ENCODE measurements at regions not wholly inside any gene's neighbourhood (a gene's known extent, or its start where the extent isn't known, plus 50 kb on each side); places are given as distances from the start of the nearest gene placed in this dataset.
A peak's percentile ranks its signal among the peaks of the same experiment; 100 is the strongest.

GRCh38 chrX:110432091-110432905, 73.7 kb downstream of the RTL9 start:
- DNase-seq: no peak

- DNase-seq: no peak
Observed at GRCh38 chrX:110432906-110433215, 74.2 kb downstream of the RTL9 start.

GRCh38 chrX:110435196-110435595, 76.5 kb downstream of the RTL9 start:
- no peak for DNase-seq

DNA sequence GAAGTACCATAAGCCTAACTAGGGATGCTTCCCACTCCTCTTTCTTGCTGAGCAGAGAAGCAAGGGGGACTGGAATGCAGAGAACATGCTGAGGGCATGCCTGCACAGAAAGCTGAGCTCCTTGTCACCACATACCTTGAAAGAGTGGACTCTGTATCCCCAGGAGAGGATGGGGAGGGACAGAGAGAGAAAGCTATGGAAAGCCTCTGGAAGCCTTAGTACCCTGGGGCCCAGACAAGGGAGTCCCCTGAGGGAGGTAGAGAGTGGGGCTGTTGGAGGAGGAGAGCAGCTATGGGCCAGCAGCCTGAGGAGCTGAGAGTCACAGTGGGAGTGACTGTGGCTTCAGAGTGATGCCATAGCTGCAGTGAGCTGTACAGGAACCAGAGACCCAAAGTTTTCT, 77.9 kb downstream of the RTL9 start:
- no peak for DNase-seq

GRCh38 chrX:110437686-110438085, 79.0 kb downstream of the RTL9 start:
- DNase-seq: no peak

DNA sequence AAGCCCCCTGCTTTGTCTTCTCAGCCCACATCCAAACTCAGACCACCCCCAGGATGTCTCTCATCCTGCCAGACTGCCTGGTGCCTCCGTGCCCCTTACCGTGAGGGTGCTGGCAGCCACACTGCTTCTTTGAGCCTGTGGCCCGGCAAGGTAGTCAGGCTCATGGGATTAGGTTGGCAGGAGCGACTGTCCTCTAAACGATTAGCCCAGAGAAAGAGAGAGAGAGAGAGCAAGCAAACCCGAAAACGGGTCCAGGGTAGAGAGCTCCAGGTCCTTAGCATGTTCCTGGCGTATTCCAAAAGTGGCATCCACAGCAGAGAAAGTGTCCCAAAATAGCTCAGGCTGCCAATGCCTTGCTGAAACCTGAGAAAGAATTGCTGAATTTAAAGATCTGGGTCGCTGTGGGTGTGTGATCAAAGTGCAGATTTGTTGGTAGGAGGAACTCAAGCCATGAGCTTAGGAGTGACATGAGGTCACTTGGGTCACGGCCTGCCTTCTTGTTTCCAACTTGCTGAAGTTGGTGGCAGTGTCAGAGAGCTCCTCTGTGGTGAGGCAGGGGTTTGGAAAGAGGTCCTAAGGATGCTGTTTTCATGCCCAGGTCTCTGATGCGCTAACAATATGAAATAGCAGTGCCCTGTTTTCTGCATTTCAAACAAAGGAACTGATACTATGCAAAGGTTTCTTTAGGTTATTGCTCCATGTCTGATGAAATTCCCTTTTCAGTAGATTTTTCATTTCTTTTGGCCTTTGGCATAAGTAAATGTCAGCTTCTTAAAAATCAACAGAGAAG, 81.6 kb downstream of the RTL9 start:
- no peak for DNase-seq

DNA sequence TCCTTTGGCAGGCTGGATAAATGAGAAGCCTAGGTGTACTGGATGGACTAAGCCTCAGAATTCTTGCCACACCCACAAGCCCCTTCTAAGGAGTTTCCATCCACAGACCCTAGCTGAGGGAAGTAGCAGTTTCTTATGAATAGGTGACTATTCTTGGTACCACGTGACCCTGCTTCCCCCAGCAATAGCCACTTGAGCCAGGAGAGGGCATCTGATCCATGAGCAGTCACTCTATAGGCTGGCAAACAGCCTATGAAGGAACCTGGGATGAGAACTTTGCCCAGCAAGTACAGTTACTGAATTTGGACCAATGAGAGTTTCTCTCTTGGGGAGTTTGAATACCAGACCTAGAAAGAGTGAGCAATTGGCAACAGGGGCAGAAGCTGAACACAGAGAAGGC, 84.0 kb downstream of the RTL9 start:
- DNase-seq: no peak

DNA sequence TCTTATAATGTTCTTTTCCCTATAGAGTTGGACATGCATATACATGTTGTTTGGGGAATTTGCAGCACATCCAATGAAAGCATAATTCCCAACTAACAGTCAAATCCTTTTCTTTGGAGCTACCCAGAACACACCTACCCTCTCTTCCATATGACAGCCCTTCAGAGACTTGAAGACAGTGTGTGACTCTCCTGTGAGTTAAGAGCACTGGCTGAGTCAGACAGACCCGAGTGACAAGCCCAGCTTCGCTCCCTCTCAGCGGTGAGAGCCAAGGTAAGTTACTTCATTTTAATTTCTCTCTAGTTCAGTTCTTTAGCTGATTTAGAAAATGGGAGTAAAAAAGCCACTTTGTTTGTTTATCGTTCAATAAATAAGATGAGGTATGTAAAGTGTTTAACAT, 86.3 kb downstream of the RTL9 start:
- DNase-seq: no peak

DNA sequence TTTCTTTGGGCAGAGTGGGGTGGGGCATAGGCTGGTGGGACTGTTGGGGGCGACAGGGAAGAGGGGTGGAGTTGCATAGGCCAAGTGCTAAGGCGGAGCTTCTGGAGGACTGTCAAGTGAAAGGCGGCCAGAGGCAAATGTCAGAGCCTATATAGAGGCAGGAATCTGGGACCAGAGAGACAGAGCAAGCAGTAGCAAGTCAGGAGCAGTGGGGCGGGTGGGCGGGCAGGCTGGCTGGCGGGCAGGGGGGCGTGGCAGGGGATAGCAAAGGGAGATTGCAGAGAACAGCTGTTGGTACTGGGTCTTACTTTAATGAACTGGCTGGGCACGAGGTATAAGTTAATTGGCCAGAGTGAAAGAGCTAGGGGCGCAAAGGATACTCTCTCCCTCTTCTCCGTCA, 89.8 kb downstream of the RTL9 start:
- no peak for DNase-seq

DNA sequence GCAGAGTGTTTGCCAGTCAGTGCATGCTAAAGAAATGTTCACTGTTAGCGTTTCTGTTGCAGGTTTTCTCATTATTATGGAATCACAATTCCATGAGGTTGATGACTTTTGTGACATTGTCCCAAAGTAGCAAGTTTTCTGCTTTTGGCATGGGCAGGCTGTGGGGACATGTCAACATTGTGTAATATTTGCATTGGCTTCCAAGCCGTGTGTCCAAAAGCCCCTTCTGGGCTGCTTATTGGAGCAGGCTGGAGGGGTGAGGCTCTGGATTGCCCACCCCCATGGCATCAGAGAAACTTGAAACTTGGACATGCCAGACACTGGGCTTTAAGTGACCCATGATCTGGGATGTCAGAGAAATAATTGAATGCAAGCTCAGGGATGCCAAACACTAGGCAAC, 90.7 kb downstream of the RTL9 start:
- no peak for DNase-seq

DNA sequence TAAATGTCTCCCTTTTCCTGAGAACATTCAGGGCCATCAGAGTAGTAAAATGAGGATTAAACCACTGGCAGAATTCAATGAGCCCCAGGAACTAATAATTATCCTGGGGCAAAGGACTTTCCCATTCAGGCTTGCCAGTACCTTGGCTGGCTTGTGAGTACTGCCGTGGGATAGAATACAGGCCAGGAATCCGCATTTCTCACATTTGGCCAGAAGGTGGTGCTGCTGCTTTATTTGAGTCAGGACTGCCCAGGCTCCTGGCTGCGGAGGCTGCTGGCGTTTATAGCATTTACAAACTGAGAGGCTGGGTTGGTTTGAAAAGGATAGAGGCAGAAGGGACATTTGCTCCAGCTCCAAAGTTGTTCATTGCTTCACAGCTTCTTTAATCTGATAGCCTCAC, 91.4 kb downstream of the RTL9 start:
- DNase-seq: peak; percentile 28 to 71

DNA sequence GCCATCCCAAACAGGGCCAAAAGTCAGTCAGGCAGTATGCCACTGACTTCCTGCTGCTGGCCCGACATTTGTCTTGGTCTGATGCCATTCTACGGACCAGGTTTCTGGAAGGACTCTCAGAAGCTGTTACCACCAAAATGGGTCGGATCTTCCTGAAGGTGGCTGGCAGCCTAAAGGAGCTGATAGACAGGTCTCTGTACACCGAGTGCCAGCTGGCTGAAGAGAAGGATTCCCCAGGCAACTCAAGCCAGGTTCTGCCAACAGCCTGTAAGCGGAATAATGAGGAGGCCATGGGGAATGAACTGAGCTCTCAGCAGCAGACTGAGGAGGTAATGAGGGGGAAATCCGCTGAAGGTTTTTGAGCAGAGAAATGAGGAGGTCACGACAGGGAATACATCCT, 95.7 kb downstream of the RTL9 start:
- no peak for DNase-seq

- no peak for DNase-seq
Observed at GRCh38 chrX:110462957-110463356, 104.3 kb downstream of the RTL9 start.

DNA sequence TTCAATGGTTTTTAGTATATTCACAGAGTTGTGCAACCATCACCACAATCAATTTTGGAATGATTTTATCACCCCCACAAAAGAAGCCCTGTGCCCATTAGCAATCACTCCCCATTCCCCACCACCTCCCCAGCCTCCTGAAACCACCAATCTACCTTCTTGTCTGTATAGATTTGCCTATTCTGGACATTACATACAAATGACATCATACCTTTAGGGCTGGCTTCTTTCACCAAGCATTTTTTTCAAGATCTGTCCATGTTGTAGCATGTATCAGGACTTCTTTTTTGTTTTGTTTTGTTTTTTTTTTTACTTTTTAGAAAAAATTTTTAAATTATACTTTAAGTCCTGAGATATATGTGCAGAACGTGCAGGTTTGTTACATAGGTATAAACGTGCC, 108.1 kb downstream of the RTL9 start:
- DNase-seq: no peak

GRCh38 chrX:110472265-110472664, 113.6 kb downstream of the RTL9 start:
- no peak for DNase-seq

DNA sequence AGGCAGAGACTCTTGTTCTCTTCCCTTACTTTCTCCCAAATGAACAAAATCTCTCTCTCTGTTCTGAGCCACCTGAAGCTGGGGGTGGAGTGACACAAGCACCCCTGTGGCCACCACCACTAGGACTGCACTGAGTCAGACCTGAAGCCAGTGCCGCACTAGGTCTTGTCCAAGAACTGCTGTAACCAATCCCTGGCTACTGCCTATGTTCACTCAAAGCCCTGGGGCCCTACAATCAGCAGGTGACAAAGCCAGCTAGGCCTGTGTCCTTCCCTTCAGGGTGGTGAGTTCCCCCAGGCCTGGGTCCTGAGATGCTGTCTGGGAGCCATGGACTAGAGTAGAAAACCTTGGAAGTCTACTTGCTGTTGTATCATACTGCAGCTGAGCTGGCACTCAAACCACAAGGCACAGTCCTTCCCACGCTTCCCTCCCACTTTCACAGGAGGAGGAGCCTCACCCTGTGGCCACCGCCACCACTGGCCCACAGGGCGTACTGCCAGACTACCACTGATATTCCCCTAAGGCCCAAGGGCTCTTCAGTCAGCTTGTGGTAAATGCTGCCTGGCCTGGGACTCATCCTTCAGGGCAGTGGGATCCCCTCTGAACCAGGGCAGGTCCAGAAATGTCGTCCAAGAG, 119.1 kb downstream of the RTL9 start:
- no peak for DNase-seq

DNA sequence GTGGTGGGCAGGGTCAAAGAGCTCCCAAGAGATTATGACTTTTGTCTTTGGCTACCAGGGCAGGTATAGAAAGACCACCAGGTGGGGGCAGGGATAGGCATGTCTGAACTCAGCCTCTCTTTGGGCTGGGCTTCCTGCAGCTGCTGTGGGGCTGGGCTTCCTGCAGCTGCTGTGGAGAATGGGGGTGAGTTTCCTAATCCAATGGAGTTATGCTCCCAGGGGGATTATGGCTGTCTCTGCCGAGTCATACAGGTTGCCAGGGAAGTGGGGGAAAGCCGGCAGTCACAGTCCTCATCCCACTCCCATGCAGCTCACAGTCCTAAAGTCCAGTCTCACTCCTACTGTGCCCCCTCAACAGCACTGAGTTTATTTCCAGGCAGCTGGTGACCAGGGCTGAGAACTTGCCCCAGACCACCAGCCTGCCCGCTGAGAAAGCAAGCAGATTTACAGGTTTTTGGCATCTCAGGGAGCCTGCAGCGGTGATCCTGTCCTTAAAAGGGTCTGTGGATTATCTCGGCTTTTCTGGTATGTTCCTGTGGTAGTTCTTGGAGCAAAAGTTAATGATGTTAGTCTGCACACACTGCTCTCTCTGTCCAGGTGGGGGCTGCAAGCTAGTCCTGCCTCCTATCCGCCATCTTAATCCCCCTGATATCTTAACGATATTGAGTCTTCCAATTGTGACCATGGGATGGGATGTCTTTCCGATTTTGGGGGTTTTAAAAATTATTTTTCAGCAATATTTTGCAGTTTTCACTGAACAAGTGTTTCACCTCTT, 133.4 kb downstream of the RTL9 start:
- no peak for DNase-seq

GRCh38 chrX:110504947-110505346, 146.3 kb downstream of the RTL9 start:
- no peak for DNase-seq

DNA sequence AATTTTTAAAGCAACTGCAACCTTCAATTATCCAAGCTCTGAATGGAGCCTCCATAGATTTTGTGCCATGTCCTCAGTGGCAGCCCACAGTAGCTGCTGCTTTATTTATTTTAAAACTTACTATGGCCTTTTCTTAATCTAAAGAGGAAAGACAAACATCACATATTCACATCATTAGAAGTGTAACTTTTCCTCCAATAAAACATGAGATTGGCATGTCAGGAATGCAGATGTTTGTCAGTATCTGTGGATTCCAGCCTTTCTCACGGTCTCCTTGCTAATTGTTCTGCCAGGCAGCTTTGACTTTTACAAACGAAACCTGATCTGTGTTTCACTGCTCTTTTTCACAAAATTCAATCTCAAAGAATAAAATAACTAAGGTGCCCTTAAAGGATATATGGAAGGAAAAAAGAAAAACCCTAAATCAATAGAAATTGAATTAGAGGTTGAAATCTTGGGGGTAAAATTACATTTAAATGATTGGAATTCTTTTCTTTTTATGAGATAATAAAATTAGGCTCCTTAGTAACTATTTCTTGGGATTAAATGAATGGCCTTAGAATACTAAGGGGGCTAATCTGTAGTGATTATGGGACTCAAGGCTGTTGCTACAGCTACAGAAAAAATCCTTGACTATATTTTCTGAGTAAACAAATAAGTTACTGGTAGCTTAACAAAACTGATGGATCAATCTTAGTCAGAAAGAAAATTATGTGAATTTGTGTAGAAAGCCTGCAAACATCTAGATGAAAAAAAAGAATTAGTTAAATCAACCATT, 151.3 kb downstream of the RTL9 start:
- DNase-seq: no peak

DNA sequence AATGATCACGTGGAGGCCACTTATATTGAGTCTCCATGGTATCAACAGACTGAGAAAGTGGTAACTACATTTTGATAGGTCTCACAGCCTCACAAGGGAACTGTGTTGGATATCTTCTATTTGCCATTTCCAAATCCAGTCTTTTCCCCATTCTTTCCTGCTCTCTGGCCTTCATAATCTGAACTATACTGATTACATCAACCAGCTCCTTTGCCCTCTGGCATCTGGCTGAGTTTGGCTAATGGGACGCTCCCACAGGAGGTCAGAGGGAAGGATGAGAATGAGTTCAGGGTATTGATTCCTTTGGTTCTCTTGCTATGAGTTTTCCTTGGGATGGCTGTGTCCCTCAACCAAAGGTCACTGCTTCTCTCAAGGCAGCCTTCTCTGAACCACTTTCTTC, 152.6 kb downstream of the RTL9 start:
- no peak for DNase-seq

- no peak for DNase-seq
Observed at GRCh38 chrX:110512341-110512740, 153.7 kb downstream of the RTL9 start.

DNA sequence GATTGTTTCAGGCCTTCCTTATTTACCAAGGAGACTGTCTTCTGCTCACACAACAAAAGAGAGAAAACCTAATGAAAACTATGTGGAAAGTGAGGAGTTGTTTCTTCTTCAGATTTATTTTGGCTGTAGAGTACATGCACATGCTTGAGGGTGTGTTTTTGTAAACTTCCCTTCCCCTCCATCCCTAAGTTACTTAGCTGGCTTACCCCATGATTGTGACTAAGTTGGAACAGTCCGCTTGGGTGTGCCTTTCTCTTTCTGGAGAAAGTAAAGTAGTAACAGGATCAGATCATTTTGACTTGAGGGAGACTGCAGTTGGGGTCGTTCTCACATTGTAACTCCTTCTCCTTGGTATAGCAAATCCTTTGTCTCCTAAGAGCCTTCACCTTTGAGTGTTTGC, 155.9 kb downstream of the RTL9 start:
- DNase-seq: no peak

DNA sequence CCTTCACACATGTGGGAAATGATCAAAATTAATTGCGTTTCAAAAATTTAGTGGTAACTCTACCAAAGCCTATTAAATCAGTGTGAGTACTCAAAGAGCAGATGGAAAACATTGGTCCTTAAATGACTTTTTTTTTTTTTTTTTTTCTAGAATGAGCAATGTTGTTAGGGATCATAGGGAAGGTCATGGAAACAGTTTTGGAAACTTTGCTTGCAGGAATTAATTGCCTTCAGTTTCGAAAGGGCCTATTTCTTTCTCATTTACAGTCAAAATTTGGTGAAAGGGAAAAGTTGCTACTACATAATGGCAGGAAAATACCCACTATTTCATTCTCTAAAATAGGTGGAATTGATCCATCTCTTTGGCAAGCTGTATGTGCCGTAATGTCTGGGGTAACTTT, 160.9 kb downstream of the RTL9 start:
- DNase-seq: no peak

Measured in NCI-H187 (cell line).